SJCRH30 (cell line): ENCODE measurements at regions not wholly inside any gene's neighbourhood (a gene's known extent, or its start where the extent isn't known, plus 50 kb on each side); places are given as distances from the start of the nearest gene placed in this dataset.
"Not testable (repeated sequence)": the region's sequence is repeated elsewhere in the genome, so short reads cannot be mapped to it uniquely, and the experiment has no call there.

Experiments used
- DNase-seq, 2 experiments: peaks; one replicate each; pipeline ENCODE4 v3.0.0-alpha.2; 2015 to 2020
- H3K27ac ChIP-seq: fragments of 250-450 bp; sonication (Bioruptor Pico); 2 replicates; pipeline ENCODE4 v1.5.1; 2020; ENCODE audit warnings: mild to moderate bottlenecking, moderate library complexity
- H3K27me3 ChIP-seq: fragments of 250-450 bp; sonication (Bioruptor Pico); 2 replicates; pipeline ENCODE4 v1.5.1; 2020; ENCODE audit warnings: mild to moderate bottlenecking, moderate library complexity
- H3K36me3 ChIP-seq: fragments of 250-450 bp; sonication (Bioruptor Pico); 2 replicates; pipeline ENCODE4 v1.5.1; 2020; ENCODE audit warnings: mild to moderate bottlenecking, moderate library complexity
- H3K4me1 ChIP-seq: fragments of 250-450 bp; sonication (Bioruptor Pico); 2 replicates; pipeline ENCODE4 v1.5.1; 2020; ENCODE audit warnings: mild to moderate bottlenecking, moderate library complexity
- H3K4me3 ChIP-seq: fragments of 250-450 bp; sonication (Bioruptor Pico); 2 replicates; pipeline ENCODE4 v1.5.1; 2020; ENCODE audit warnings: mild to moderate bottlenecking, moderate library complexity
- H3K9me3 ChIP-seq: fragments of 250-450 bp; sonication (Bioruptor Pico); replicated peaks from 2 replicates; pipeline ENCODE4 v1.5.1; 2020; ENCODE audit warnings: mild to moderate bottlenecking, moderate library complexity

- Histone ChIP-seq H3K4me3 (no peak overlapping the region), H3K36me3 (no peaks in the 10 kb centered on the region), H3K4me1 (0 out of 2 replicates have a peak, but pooled peaks cover 4% of the 10 kb centered on the region), H3K27me3 (no peaks in the 10 kb centered on the region), H3K27ac (no peak overlapping the region), H3K9me3 (no peaks in the 10 kb centered on the region)
- no peak for DNase-seq
Observed at GRCh38 chr10:36761121-36761520, 364.3 kb upstream of the ANKRD30A start.

DNA sequence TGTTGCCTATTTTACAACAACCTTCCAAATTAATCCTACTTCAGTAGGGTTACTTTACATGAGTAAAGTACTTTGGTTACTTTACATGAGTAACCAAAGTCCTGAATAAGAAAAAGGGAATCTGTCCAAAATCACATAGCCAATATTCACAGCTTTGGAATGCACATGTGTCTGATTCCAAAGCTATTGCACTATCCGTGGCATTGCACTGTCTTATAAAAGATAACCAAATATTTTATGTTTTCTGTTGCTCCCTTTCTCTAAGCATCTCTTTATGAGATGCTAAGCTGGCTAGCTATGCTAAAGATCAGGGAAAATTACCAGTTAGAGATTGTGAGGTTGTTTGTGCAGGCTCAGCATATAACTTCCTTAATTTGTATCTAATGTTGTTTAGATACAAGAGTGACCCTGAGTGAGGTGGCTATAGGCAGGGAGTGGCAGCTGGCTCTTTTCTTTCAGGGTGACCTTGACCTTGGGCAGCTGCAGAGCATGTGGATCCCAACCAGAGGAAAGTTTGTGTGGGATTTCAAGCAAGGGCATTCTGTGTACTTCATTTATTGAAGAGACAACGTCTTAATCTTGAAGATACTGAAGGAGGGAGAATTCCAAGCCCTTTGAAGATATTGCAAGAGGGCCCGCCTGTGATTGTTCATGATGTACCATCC, 366.1 kb upstream of the ANKRD30A start:
- H3K4me3 ChIP-seq, result no peak overlapping the region
- H3K9me3 ChIP-seq, result no peaks in the 10 kb centered on the region
- H3K36me3 ChIP-seq, result no peaks in the 10 kb centered on the region
- no peaks in the 10 kb centered on the region for H3K27me3 ChIP-seq
- H3K27ac ChIP-seq, result no peak overlapping the region
- peak in 1 of 2 experiments; percentile 13 for DNase-seq
- H3K4me1 ChIP-seq, result 0 out of 2 replicates have a peak, but pooled peaks cover 4% of the 10 kb centered on the region

GRCh38 chr10:36748128-36748871, 377.1 kb upstream of the ANKRD30A start:
- H3K4me3 ChIP-seq, result no peak overlapping the region
- no peak overlapping the region for H3K27ac ChIP-seq
- no peaks in the 10 kb centered on the region; the same call in 1 of the 2 replicates for H3K9me3 ChIP-seq
- no peaks in the 10 kb centered on the region for H3K4me1 ChIP-seq
- H3K27me3 ChIP-seq, result no peaks in the 10 kb centered on the region
- no peaks in the 10 kb centered on the region for H3K36me3 ChIP-seq
- DNase-seq, result no peak

DNA sequence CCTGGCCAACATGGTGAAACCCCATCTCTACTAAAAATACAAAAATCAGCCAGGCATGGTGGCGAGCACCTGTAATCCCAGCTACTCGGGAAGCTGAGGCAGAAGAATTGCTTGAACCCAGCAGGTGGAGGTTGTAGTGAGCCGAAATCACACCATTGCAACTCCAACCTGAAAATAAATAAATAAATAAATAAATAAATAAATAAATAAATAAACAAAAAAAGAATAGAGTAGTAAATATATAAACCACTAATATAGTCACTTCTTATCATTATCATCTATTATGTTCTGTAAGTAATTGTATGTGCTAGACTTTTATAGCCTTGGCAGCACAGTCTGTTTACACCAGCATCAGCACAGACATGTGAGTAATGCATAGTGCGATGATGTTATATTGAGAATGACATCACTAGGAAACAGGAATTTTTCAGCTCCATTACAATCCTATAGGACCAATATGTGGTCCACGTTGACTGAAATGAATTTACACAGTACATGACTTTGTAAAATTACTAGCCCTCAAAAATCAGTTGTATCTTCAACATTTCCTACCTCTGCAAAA, 385.4 kb upstream of the ANKRD30A start:
- no peak overlapping the region for H3K27ac ChIP-seq
- no peaks in the 10 kb centered on the region for H3K36me3 ChIP-seq
- DNase-seq, result no peak
- H3K9me3 ChIP-seq, result no peaks in the 10 kb centered on the region
- H3K4me3 ChIP-seq, result no peak overlapping the region
- no peaks in the 10 kb centered on the region for H3K27me3 ChIP-seq
- no peaks in the 10 kb centered on the region for H3K4me1 ChIP-seq

DNA sequence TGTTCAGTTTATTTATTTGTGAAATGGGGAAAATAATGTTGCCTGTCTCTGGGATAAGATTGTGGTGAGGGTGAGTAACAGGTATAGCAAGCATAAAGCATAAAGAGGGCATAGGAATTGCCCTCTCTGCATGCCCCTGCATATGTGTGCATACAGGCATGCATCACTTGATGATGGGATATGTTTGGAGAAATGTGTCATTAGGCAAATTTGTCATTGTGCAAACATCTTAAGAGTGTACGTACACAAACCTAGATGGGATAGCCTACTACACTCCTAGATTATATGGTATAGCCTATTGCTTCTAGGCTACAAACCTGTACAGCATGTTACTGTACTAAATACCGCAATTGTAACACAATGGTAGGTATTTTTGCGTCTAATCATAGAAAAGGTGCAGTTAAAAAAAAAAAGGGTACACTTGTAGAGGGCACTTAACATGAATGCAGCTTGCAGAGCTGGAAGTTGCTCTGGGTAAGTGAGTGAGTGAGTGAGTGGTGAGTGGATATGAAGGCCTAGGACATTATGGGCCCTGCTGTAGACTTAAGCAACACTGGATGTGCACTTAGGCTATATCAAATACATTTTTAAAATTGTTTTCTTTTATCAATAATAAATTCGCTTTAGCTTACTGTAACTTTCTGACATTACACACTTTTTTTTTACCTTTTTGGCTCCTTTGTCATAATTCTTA, 386.5 kb upstream of the ANKRD30A start:
- Histone ChIP-seq H3K27ac (no peak overlapping the region), H3K9me3 (no peaks in the 10 kb centered on the region), H3K4me1 (no peaks in the 10 kb centered on the region)

DNA sequence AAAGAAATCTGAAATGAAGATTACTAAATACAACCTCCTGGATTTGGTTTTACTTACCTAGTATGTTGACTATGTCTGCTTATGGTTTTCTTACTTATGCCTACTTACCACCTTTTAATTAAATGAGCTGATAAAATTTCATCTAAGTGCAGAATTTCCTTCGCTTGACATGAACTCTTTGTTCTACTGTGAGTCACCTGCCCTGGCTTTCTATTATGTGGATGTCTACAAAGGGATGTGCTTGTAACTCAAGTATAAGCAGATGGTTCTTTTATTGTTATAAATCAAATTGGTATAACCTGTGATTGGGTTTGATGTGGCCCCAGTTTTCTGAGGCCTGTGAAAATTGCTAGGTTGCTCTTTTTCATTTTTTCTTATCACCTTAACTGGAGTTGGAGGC, 389.1 kb upstream of the ANKRD30A start:
- H3K4me1 ChIP-seq, result no peaks in the 10 kb centered on the region
- H3K36me3 ChIP-seq, result no peaks in the 10 kb centered on the region
- no peak overlapping the region for H3K4me3 ChIP-seq
- no peak for DNase-seq
- H3K27me3 ChIP-seq, result no peaks in the 10 kb centered on the region
- H3K27ac ChIP-seq, result no peak overlapping the region
- H3K9me3 ChIP-seq, result no peaks in the 10 kb centered on the region

More for the DNA sequence above, 386.5 kb upstream of the ANKRD30A start:
- Histone ChIP-seq H3K27me3 (no peaks in the 10 kb centered on the region), H3K4me3 (no peak overlapping the region), H3K36me3 (no peaks in the 10 kb centered on the region)
- DNase-seq, result no peak

GRCh38 chr10:36734590-36734989, 390.8 kb upstream of the ANKRD30A start:
- H3K27me3 ChIP-seq, DNase-seq, H3K9me3 ChIP-seq, H3K4me3 ChIP-seq, H3K36me3 ChIP-seq, H3K4me1 ChIP-seq, H3K27ac ChIP-seq: not testable (repeated sequence)

GRCh38 chr10:36730316-36730715, 395.1 kb upstream of the ANKRD30A start:
- no peaks in the 10 kb centered on the region for H3K36me3 ChIP-seq
- DNase-seq, result no peak
- H3K4me3 ChIP-seq, result no peak overlapping the region
- H3K27ac ChIP-seq, result no peak overlapping the region
- peaks cover 7% of the 10 kb centered on the region for H3K4me1 ChIP-seq
- H3K27me3 ChIP-seq, result no peaks in the 10 kb centered on the region
- H3K9me3 ChIP-seq, result no peaks in the 10 kb centered on the region

DNA sequence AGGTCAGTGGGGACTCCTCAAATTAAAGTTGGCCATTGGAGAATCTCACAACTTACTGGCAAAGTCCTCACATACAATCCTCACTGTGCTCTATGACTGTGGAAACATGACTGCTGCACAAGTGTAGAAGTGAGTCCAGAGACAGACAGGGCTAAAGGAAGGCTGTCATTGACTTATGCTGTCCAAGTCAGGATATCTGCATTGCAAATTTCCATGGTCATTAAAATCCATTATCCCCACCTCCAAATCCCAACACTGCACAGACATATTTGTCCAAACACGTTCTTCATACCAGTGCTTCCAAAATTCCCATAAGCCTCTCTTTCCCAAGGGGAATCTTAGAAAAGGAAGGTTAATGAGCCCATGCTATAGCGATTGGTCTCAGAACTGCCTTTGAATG, 396.8 kb upstream of the ANKRD30A start:
- Histone ChIP-seq H3K4me1 (peaks cover 15% of the 10 kb centered on the region), H3K36me3 (no peaks in the 10 kb centered on the region), H3K4me3 (no peak overlapping the region), H3K9me3 (no peaks in the 10 kb centered on the region), H3K27me3 (no peaks in the 10 kb centered on the region), H3K27ac (no peak overlapping the region)
- no peak for DNase-seq

DNA sequence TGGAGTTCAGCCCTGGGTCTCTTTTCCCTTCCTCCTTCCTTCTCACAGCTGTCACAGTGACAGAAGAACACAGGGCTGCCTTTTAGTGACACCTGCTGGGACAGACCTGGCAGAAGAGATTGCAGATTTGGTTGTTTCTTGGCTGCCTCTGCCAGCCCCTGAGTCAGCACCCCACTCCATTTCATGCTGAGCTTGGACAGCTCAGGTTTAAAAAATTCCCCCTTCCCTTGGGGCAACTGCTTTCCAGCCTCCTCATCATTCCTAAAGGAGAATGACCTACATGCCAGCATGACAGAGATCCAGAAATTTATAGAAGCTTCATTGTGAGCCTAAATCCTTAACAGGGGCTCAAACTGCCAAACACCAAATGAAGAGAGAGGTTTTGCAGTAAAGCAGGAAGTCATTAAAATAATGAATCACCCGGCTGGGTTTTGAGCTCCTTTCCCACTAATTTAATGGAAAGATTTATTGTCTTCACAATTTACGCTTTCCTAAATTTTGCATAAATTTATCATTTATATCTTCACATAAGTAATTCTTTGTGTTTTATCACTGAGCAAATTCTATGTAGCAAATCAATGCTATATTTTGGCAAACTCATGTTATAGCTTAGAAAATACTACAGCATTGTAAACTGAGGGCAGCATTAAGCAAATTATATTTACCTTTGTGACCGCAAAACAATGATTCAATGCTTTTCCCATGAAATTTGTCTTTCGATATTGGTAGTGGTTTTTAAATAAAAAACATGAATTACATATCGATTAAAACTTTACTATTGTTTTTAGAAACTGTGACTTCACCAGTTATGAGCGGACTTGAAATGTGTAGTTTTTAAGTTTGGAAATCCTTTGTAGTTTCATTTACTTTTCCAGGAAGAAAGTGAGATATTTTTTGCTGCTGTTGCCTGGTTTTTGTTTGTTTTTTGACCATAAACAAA, 399.5 kb upstream of the ANKRD30A start:
- no peaks in the 10 kb centered on the region for H3K9me3 ChIP-seq
- no peak overlapping the region for H3K4me3 ChIP-seq
- H3K27ac ChIP-seq, result peak overlapping the region; percentile 59
- no peaks in the 10 kb centered on the region for H3K36me3 ChIP-seq
- DNase-seq, result peak; percentile 92 to 96
- H3K4me1 ChIP-seq, result peaks cover 15% of the 10 kb centered on the region
- H3K27me3 ChIP-seq, result no peaks in the 10 kb centered on the region

DNA sequence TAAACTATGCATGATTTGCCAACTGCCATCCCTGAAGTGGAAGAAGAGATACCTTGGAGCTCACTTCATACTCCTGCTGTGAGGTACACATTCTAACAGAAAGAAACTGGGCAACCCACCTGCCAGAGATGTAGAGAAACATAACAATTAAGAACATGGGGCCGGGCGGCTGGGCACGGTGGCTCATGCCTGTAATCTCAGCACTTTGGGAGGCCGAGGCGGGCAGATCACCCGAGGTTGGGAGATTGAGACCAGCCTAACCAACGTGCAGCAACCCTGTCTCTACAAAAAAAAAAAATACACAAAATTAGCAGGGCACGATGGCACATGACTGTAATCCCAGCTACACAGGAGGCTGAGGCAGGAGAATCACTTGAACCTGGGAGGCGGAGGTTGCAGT, 402.6 kb upstream of the ANKRD30A start:
- Histone ChIP-seq H3K4me1 (peaks cover 15% of the 10 kb centered on the region), H3K36me3 (no peaks in the 10 kb centered on the region), H3K27me3 (no peaks in the 10 kb centered on the region), H3K9me3 (no peaks in the 10 kb centered on the region), H3K27ac (no peak overlapping the region), H3K4me3 (no peak overlapping the region)
- no peak for DNase-seq

DNA sequence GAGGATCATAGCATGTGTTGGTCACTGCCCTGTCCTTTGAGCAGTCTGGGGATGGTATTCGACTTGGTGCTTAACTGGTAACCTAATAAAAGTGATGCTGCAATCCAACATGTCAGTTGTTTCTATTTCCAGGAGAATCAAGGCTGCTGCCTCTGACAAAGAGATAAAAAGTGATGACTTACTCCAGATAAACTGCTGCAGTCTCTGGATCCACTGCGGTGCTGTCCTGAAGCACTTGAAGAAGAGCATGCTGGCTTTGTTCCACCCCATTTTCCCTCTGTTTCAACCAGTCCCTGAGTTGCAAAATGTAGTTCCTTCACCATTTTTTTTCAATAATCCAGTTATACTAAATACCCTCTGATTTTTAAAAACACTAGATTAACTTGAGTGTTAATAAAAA, 403.5 kb upstream of the ANKRD30A start:
- no peak for DNase-seq
- no peaks in the 10 kb centered on the region for H3K36me3 ChIP-seq
- H3K27ac ChIP-seq, result no peak overlapping the region
- H3K4me3 ChIP-seq, result no peak overlapping the region
- H3K9me3 ChIP-seq, result no peaks in the 10 kb centered on the region
- H3K27me3 ChIP-seq, result no peaks in the 10 kb centered on the region
- peaks cover 15% of the 10 kb centered on the region for H3K4me1 ChIP-seq

- Histone ChIP-seq H3K36me3 (no peaks in the 10 kb centered on the region), H3K27me3 (no peaks in the 10 kb centered on the region), H3K27ac (no peak overlapping the region), H3K4me1 (peaks cover 9% of the 10 kb centered on the region), H3K4me3 (no peak overlapping the region), H3K9me3 (no peaks in the 10 kb centered on the region)
- no peak for DNase-seq
Observed at GRCh38 chr10:36720895-36721294, 404.5 kb upstream of the ANKRD30A start.

DNA sequence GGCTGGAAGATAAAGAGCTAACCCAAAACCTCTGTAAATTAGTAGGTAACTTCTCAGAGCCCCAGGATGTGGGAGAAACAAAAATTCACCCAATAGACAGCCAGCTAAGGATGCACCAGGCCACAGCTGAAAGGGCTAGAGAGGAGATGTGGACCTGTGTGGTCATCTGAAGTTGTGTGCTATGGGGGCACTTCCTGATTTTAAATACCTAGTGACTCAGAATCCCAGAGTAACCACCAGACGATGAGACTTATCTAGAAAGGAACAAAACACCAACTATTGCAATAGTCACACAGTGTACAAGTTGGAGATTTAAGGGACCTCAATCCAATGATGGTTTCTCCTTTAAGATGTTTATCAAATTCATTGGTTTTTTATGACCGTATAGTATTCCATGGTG, 408.3 kb upstream of the ANKRD30A start:
- DNase-seq, result no peak
- no peaks in the 10 kb centered on the region for H3K27me3 ChIP-seq

More for the DNA sequence above, 408.3 kb upstream of the ANKRD30A start:
- Histone ChIP-seq H3K4me3 (no peak overlapping the region), H3K36me3 (no peaks in the 10 kb centered on the region), H3K9me3 (no peaks in the 10 kb centered on the region), H3K4me1 (no peaks in the 10 kb centered on the region), H3K27ac (no peak overlapping the region)
